GM23338 (cell line): ENCODE measurements at regions not wholly inside any gene's neighbourhood (a gene's known extent, or its start where the extent isn't known, plus 50 kb on each side); places are given as distances from the start of the nearest gene placed in this dataset.

ENCODE experiments used
- CREB1 ChIP-seq: fragments of 250-450 bp; sonication (Bioruptor Pico); IDR thresholded peaks from 2 replicates; pipeline ENCODE4 v1.5.0; 2020; ENCODE audit warnings: low read depth, mild to moderate bottlenecking, moderate library complexity
- CTCF ChIP-seq, 2 experiments: fragments of 200-600 bp in 1 of 2; sonication (generic) in 1 of 2; conservative IDR thresholded peaks; 2 replicates each; pipeline versions ENCODE4 v1.5.1 to v1.6.1; 2016 to 2017; ENCODE audit warnings: antibody characterized with exemption in 2 of 2, low read depth in 2 of 2, mild to moderate bottlenecking in 2 of 2, moderate library complexity in 1 of 2
- ETS1 ChIP-seq: IDR thresholded peaks from 2 replicates; pipeline ENCODE4 v1.6.1; 2016; ENCODE audit warnings: antibody characterized with exemption
- EZH2 ChIP-seq: fragments of 200-600 bp; sonication (generic); IDR thresholded peaks from one replicate; pipeline ENCODE4 v1.8.0; 2017; ENCODE audit warnings: antibody characterized with exemption, mild to moderate bottlenecking, low read depth; ENCODE audit not compliant: unreplicated experiment
- STAT1 ChIP-seq: IDR thresholded peaks from one replicate; pipeline ENCODE4 v1.6.1; 2016; ENCODE audit warnings: antibody characterized with exemption; ENCODE audit not compliant: unreplicated experiment
- ZNF462 ChIP-seq: fragments of 250-450 bp; sonication (Bioruptor Pico); IDR thresholded peaks from 2 replicates; pipeline ENCODE4 v1.5.0; 2020; ENCODE audit warnings: mild to moderate bottlenecking, moderate library complexity

GRCh38 chr1:232697187-232697822 is 67.4 kb upstream of the SIPA1L2 start (continued):
- TF ChIP-seq ZNF462 (no peak), ETS1 (no peak), EZH2 (no peak), STAT1 (no peak), CTCF (conservative IDR thresholded peaks at IDR 0.05; ENCODE audit: low read depth in 2 of 2) (no peak), CREB1 (CRISPR knock-in tag) (no peak)
